ENCODE measurements at regions not wholly inside any gene's neighbourhood (a gene's known extent, or its start where the extent isn't known, plus 50 kb on each side); places are given as distances from the start of the nearest gene placed in this dataset.

- TF ChIP-seq, protein P1, sequence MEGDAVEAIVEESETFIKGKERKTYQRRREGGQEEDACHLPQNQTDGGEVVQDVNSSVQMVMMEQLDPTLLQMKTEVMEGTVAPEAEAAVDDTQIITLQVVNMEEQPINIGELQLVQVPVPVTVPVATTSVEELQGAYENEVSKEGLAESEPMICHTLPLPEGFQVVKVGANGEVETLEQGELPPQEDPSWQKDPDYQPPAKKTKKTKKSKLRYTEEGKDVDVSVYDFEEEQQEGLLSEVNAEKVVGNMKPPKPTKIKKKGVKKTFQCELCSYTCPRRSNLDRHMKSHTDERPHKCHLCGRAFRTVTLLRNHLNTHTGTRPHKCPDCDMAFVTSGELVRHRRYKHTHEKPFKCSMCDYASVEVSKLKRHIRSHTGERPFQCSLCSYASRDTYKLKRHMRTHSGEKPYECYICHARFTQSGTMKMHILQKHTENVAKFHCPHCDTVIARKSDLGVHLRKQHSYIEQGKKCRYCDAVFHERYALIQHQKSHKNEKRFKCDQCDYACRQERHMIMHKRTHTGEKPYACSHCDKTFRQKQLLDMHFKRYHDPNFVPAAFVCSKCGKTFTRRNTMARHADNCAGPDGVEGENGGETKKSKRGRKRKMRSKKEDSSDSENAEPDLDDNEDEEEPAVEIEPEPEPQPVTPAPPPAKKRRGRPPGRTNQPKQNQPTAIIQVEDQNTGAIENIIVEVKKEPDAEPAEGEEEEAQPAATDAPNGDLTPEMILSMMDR (IDR thresholded peaks at IDR 0.05; ENCODE audit: borderline replicate concordance, extremely low read depth, low read length, poor library complexity, severe bottlenecking) = no peak
- TF ChIP-seq EZH2 (IDR thresholded peaks at IDR 0.05; ENCODE audit: borderline replicate concordance, low read depth, low read length, severe bottlenecking) = no peak
Observed at GRCh38 chr13:99698816-99699099, 197.5 kb downstream of the TM9SF2 start.
